ENCODE measurements at regions not wholly inside any gene's neighbourhood (a gene's known extent, or its start where the extent isn't known, plus 50 kb on each side); places are given as distances from the start of the nearest gene placed in this dataset.

GRCh38 chr9:107548298-107549142 is 59.0 kb upstream of the KLF4 start:
- peak overlapping the region; percentile 74 for H3K27ac ChIP-seq (ENCODE audit: insufficient read depth, low read depth, low read length)
- DNase-seq (ENCODE audit: low read depth, low spot score), result peak; percentile 80
- peaks cover 16% of the 10 kb centered on the region for H3K4me1 ChIP-seq (ENCODE audit: control insufficient read depth, extremely low read depth, insufficient read depth, low read length)
- no peaks in the 10 kb centered on the region for H3K36me3 ChIP-seq (ENCODE audit: control insufficient read depth in 2 of 2, extremely low read depth in 1 of 2, insufficient read depth in 2 of 2, low read length in 2 of 2)
- intact Hi-C loops (cut with micrococcal nuclease) (loop anchor here (1.0 to 2.0 kb wide), 4 partner anchors 39 to 508 kb away; partner anchors contain the start of gene KLF4), dilution Hi-C loops (cut with MboI; ENCODE audit: extremely low pct_ligation_motif_present, low sequenced_read_pairs) (no loop called here)
- peak overlapping the region in 2 of 3 experiments; percentile 10 to 24 for H3K4me3 ChIP-seq (replicated peaks in 1 of 3; ENCODE audit: insufficient read depth in 1 of 3, low read depth in 1 of 3, low read length in 3 of 3)
- H3K9ac ChIP-seq (replicated peaks; ENCODE audit: extremely low read depth, insufficient read depth, low read length), result peak overlapping the region; percentile 33
- H2AFZ ChIP-seq (ENCODE audit: low read depth, low read length), result peak overlapping the region; percentile 88
- H4K20me1 ChIP-seq (replicated peaks; ENCODE audit: control insufficient read depth, extremely low read depth, insufficient read depth, low read length), result no peaks in the 10 kb centered on the region
- CTCF ChIA-PET, result interaction anchor here (0.8 to 1.5 kb wide), 3 partner anchors 39 to 61 kb away, joined by 3 to 5 read pairs (median 3); no protein-coding TSS in a partner anchor
- H3K9me1 ChIP-seq (replicated peaks; ENCODE audit: control insufficient read depth, extremely low read depth, insufficient read depth, low read length), result no peaks in the 10 kb centered on the region
- TF ChIP-seq MYC (IDR thresholded peaks at IDR 0.05; ENCODE audit: low read depth, low read length) (no peak), CTCF (IDR thresholded peaks at IDR 0.05; ENCODE audit: extremely low read depth in 1 of 2, insufficient read depth in 1 of 2, low read depth in 1 of 2, low read length in 2 of 2) (no peak), POLR2AphosphoS5 (IDR thresholded peaks at IDR 0.05; ENCODE audit: insufficient read depth, low read depth, low read length) (peak; percentile 23), GATA2 (IDR thresholded peaks at IDR 0.05; ENCODE audit: insufficient read depth, insufficient read length, low read depth, low read length) (peak; percentile 30), JUN (IDR thresholded peaks at IDR 0.05; ENCODE audit: borderline replicate concordance, insufficient read depth, insufficient read length, low read depth) (peak; percentile 66), FOS (IDR thresholded peaks at IDR 0.05; ENCODE audit: borderline replicate concordance, insufficient read depth, low read length) (peak; percentile 79)
- POLR2A ChIA-PET, result no interaction called here
- H3K79me2 ChIP-seq (ENCODE audit: control insufficient read depth, insufficient read depth, low read length), result no peaks in the 10 kb centered on the region
- H3K4me2 ChIP-seq (ENCODE audit: insufficient read depth, low read length), result peak overlapping the region; percentile 93
- FAIRE-seq, result peak; percentile 93
- H3K9me3 ChIP-seq (replicated peaks; ENCODE audit: control insufficient read depth, insufficient read depth, low read length), result no peaks in the 10 kb centered on the region
- no peaks in the 10 kb centered on the region for H3K27me3 ChIP-seq (ENCODE audit: control insufficient read depth in 2 of 2, insufficient read depth in 2 of 2, low read length in 2 of 2)
- TSS peak; percentile 92 for BruUV-seq (replicated peaks)

Data from endothelial cell of umbilical vein (primary cell).